ENCODE measurements at regions not wholly inside any gene's neighbourhood (a gene's known extent, or its start where the extent isn't known, plus 50 kb on each side); places are given as distances from the start of the nearest gene placed in this dataset.

DNA sequence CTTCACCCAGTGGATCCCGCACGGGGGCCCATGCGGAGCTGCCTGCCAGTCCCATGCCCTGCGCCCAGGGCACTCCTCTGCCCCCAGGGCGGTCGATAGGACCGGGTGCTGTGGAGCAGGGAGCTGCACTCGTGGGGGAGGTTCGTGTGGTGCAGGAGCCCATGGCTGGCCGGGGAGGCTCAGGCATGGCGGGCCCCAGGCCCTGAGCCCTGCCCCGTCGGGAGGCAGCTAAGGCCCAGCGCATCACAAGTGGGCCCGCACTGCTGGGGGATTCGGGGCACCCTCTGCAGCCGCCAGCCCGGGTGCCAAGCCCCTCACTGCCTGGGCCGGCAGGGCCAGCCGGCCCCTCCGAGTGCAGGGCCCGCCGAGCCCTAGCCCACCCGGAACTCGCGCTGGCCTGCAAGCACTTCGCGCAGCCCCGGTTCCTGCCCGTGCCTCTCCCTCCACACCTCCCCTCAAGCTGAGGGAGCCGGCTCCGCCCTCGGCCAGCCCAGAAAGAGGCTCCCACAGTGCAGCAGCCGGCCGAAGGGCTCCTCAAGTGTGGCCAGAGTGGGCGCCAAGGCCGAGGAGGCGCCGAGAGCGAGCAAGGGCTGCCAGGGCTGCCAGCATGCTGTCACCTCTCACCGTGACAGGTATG lies 221.1 kb upstream of the RORB start:
- H3K79me2 ChIP-seq (ENCODE audit: insufficient read depth, low read length): no peaks in the 10 kb centered on the region
- DNase-seq (no peak), ATAC-seq (ENCODE audit: insufficient read depth, low read depth) (no peak)
- peak overlapping the region; percentile 39 for H3K9ac ChIP-seq (ENCODE audit: low read depth, low read length)
- no peak overlapping the region for H3K4me2 ChIP-seq (ENCODE audit: insufficient read depth, low read length)
- no peaks in the 10 kb centered on the region for H3K9me3 ChIP-seq (ENCODE audit: insufficient read depth, low read length, severe bottlenecking)
- no peaks in the 10 kb centered on the region for H3K27me3 ChIP-seq (ENCODE audit: insufficient read depth, low read length, poor library complexity)
- H3K27ac ChIP-seq (ENCODE audit: low read length): peak overlapping the region; percentile 91
- no peak overlapping the region for H3K4me3 ChIP-seq (ENCODE audit: low read depth in 1 of 2, low read length in 2 of 2)
- no peak for TF ChIP-seq CTCF (IDR thresholded peaks at IDR 0.05; ENCODE audit: borderline replicate concordance, extremely low read depth, low read length, poor library complexity, severe bottlenecking)
- no peak for TF ChIP-seq EZH2 (IDR thresholded peaks at IDR 0.05; ENCODE audit: borderline replicate concordance, low read depth, low read length, severe bottlenecking)
- peaks cover 97% of the 10 kb centered on the region for H3K4me1 ChIP-seq (ENCODE audit: insufficient read depth, low read length)
- H2AFZ ChIP-seq (ENCODE audit: low read depth, low read length): no peak overlapping the region
- peaks cover 4% of the 10 kb centered on the region; the same call in 1 of the 2 replicates for H3K36me3 ChIP-seq (ENCODE audit: insufficient read depth, low read length)
- H4K20me1 ChIP-seq (ENCODE audit: insufficient read depth, low read length): no peaks in the 10 kb centered on the region

GRCh38 chr9:74277532-74277931 lies 219.6 kb upstream of the RORB start:
- H3K27ac ChIP-seq (ENCODE audit: low read length): peak overlapping the region; percentile 91
- H3K4me3 ChIP-seq (ENCODE audit: low read depth in 1 of 2, low read length in 2 of 2): no peak overlapping the region
- DNase-seq: peak; percentile 91
- TF ChIP-seq CTCF (IDR thresholded peaks at IDR 0.05; ENCODE audit: borderline replicate concordance, extremely low read depth, low read length, poor library complexity, severe bottlenecking) (peak; percentile 90), EZH2 (IDR thresholded peaks at IDR 0.05; ENCODE audit: borderline replicate concordance, low read depth, low read length, severe bottlenecking) (no peak)
- H3K36me3 ChIP-seq (ENCODE audit: insufficient read depth, low read length): peaks cover 4% of the 10 kb centered on the region; the same call in 1 of the 2 replicates
- peak overlapping the region; percentile 40; the same call in 1 of the 2 replicates for H3K9ac ChIP-seq (ENCODE audit: low read depth, low read length)
- no peaks in the 10 kb centered on the region for H3K9me3 ChIP-seq (ENCODE audit: insufficient read depth, low read length, severe bottlenecking)
- peak overlapping the region; percentile 24; the same call in 1 of the 2 replicates for H3K4me2 ChIP-seq (ENCODE audit: insufficient read depth, low read length)
- H4K20me1 ChIP-seq (ENCODE audit: insufficient read depth, low read length): no peaks in the 10 kb centered on the region
- no peak overlapping the region for H2AFZ ChIP-seq (ENCODE audit: low read depth, low read length)
- H3K4me1 ChIP-seq (ENCODE audit: insufficient read depth, low read length): peaks cover 97% of the 10 kb centered on the region
- H3K79me2 ChIP-seq (ENCODE audit: insufficient read depth, low read length): no peaks in the 10 kb centered on the region
- H3K27me3 ChIP-seq (ENCODE audit: insufficient read depth, low read length, poor library complexity): no peaks in the 10 kb centered on the region
- peak; percentile 92 for ATAC-seq (ENCODE audit: insufficient read depth, low read depth)

- H3K9me3 ChIP-seq (ENCODE audit: insufficient read depth, low read length, severe bottlenecking): no peaks in the 10 kb centered on the region
Observed at GRCh38 chr9:74281674-74282073, 215.5 kb upstream of the RORB start.

More at GRCh38 chr9:74281674-74282073, 215.5 kb upstream of the RORB start:
- Histone ChIP-seq H3K79me2 (ENCODE audit: insufficient read depth, low read length) (no peaks in the 10 kb centered on the region), H2AFZ (ENCODE audit: low read depth, low read length) (no peak overlapping the region), H3K27me3 (ENCODE audit: insufficient read depth, low read length, poor library complexity) (no peaks in the 10 kb centered on the region), H3K4me2 (ENCODE audit: insufficient read depth, low read length) (peak overlapping the region; percentile 2; the same call in 1 of the 2 replicates), H4K20me1 (ENCODE audit: insufficient read depth, low read length) (no peaks in the 10 kb centered on the region), H3K36me3 (ENCODE audit: insufficient read depth, low read length) (no peaks in the 10 kb centered on the region), H3K9ac (ENCODE audit: low read depth, low read length) (peak overlapping the region; percentile 58), H3K27ac (ENCODE audit: low read length) (peak overlapping the region; percentile 98), H3K4me3 (ENCODE audit: low read depth in 1 of 2, low read length in 2 of 2) (no peak overlapping the region), H3K4me1 (ENCODE audit: insufficient read depth, low read length) (peaks cover 92% of the 10 kb centered on the region)
- ATAC-seq (ENCODE audit: insufficient read depth, low read depth) (0 out of 3 replicates have a peak, but pooled peaks have one; percentile 15), DNase-seq (peak; percentile 59)
- no peak for TF ChIP-seq EZH2 (IDR thresholded peaks at IDR 0.05; ENCODE audit: borderline replicate concordance, low read depth, low read length, severe bottlenecking)
- peak; percentile 68 for TF ChIP-seq CTCF (IDR thresholded peaks at IDR 0.05; ENCODE audit: borderline replicate concordance, extremely low read depth, low read length, poor library complexity, severe bottlenecking)
